ENCODE measurements at regions not wholly inside any gene's neighbourhood (a gene's known extent, or its start where the extent isn't known, plus 50 kb on each side); places are given as distances from the start of the nearest gene placed in this dataset.

- H3K27me3 ChIP-seq: no peaks in the 10 kb centered on the region
- 83 to 84% methylated on average over 1 of the region's 1 CpG for WGBS, 2 donors
- TF ChIP-seq, protein P1, sequence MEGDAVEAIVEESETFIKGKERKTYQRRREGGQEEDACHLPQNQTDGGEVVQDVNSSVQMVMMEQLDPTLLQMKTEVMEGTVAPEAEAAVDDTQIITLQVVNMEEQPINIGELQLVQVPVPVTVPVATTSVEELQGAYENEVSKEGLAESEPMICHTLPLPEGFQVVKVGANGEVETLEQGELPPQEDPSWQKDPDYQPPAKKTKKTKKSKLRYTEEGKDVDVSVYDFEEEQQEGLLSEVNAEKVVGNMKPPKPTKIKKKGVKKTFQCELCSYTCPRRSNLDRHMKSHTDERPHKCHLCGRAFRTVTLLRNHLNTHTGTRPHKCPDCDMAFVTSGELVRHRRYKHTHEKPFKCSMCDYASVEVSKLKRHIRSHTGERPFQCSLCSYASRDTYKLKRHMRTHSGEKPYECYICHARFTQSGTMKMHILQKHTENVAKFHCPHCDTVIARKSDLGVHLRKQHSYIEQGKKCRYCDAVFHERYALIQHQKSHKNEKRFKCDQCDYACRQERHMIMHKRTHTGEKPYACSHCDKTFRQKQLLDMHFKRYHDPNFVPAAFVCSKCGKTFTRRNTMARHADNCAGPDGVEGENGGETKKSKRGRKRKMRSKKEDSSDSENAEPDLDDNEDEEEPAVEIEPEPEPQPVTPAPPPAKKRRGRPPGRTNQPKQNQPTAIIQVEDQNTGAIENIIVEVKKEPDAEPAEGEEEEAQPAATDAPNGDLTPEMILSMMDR (IDR thresholded peaks at IDR 0.05): no peak
- TF ChIP-seq POLR2A (IDR thresholded peaks at IDR 0.05): no peak
- H3K4me3 ChIP-seq: no peak overlapping the region
- no peak overlapping the region for H3K27ac ChIP-seq
- no peaks in the 10 kb centered on the region for H3K4me1 ChIP-seq
- H3K9me3 ChIP-seq: no peaks in the 10 kb centered on the region
- H3K36me3 ChIP-seq (ENCODE audit: low read depth, missing control alignments): no peaks in the 10 kb centered on the region
- DNase-seq: no peak
- intact Hi-C loops (cut with DNase I; ENCODE audit: low total_unique reads): no loop called here
Measured at GRCh38 chr4:74642006-74642405, 152.3 kb downstream of the BTC start.

DNA sequence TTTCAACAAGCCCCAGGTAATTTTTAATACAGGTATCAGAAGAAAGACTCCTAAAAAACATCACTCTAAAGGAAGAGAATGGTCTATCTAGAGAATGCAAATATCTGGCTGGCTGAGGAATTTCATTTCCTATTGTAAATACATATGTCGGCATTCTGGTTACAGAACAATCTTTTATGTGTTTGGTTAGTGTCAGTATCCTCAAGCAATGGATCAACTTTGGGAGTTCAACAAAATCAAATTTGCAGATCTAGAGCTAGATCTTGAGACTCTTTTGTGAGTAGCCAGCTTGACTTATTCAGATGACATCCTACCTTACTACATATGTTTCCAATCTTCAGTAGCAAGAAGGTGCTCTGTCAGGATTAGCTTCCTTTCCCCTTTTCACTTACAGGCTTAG, 145.1 kb downstream of the BTC start:
- WGBS, 2 donors: 95% methylated on average over 1 of the region's 1 CpG
- no peaks in the 10 kb centered on the region for H3K27me3 ChIP-seq
- no peak for DNase-seq
- no peaks in the 10 kb centered on the region for H3K4me1 ChIP-seq
- H3K36me3 ChIP-seq (ENCODE audit: low read depth, missing control alignments): no peaks in the 10 kb centered on the region
- no peak overlapping the region for H3K4me3 ChIP-seq
- TF ChIP-seq POLR2A (IDR thresholded peaks at IDR 0.05): no peak
- TF ChIP-seq, protein P1 (IDR thresholded peaks at IDR 0.05): no peak
- no peak overlapping the region for H3K27ac ChIP-seq
- H3K9me3 ChIP-seq: no peaks in the 10 kb centered on the region
- intact Hi-C loops (cut with DNase I; ENCODE audit: low total_unique reads): no loop called here

DNA sequence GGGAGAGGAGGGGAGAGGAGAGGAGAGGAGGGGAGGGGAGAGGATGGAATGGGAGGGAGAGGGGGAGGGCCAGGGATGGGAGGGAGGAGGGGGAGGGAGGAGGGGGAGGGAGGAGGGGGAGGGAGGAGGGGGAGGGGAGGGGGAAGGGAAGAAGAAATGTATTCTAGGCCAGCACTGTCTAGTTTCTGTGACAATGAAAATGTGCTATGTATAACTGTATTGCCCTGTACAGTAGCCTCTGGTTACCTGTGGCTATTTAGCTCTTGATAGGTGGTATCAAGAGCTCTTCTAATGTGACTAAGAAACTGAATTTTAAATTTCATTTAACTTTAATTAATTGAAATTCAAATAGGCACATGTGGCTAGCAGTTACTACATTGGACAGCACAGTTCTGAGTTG, 143.1 kb downstream of the BTC start:
- Histone ChIP-seq H3K9me3 (no peaks in the 10 kb centered on the region), H3K27ac (no peak overlapping the region), H3K4me1 (no peaks in the 10 kb centered on the region), H3K27me3 (no peaks in the 10 kb centered on the region), H3K36me3 (ENCODE audit: low read depth, missing control alignments) (no peaks in the 10 kb centered on the region), H3K4me3 (no peak overlapping the region)
- no peak for DNase-seq
- no peak for TF ChIP-seq POLR2A (IDR thresholded peaks at IDR 0.05)
- TF ChIP-seq, protein P1 (IDR thresholded peaks at IDR 0.05): no peak
- intact Hi-C loops (cut with DNase I; ENCODE audit: low total_unique reads): no loop called here

- H3K36me3 ChIP-seq (ENCODE audit: low read depth, missing control alignments): no peaks in the 10 kb centered on the region
- H3K27me3 ChIP-seq: no peaks in the 10 kb centered on the region
- no peaks in the 10 kb centered on the region for H3K9me3 ChIP-seq
- no peak for DNase-seq
- 81 to 85% methylated on average over 7 of the region's 7 CpGs for WGBS, 2 donors
- no peak overlapping the region for H3K4me3 ChIP-seq
- intact Hi-C loops (cut with DNase I; ENCODE audit: low total_unique reads): no loop called here
- no peaks in the 10 kb centered on the region for H3K4me1 ChIP-seq
- no peak overlapping the region for H3K27ac ChIP-seq
- no peak for TF ChIP-seq POLR2A (IDR thresholded peaks at IDR 0.05)
- TF ChIP-seq, protein P1 (IDR thresholded peaks at IDR 0.05): no peak
Measured at GRCh38 chr4:74653331-74654229, 140.7 kb downstream of the BTC start.

GRCh38 chr4:74654230-74654681, 140.1 kb downstream of the BTC start:
- H3K36me3 ChIP-seq (ENCODE audit: low read depth, missing control alignments): no peaks in the 10 kb centered on the region
- TF ChIP-seq POLR2A (IDR thresholded peaks at IDR 0.05): no peak
- TF ChIP-seq, protein P1 (IDR thresholded peaks at IDR 0.05): no peak
- H3K4me3 ChIP-seq: no peak overlapping the region
- no peaks in the 10 kb centered on the region for H3K9me3 ChIP-seq
- intact Hi-C loops (cut with DNase I; ENCODE audit: low total_unique reads): no loop called here
- H3K4me1 ChIP-seq: no peaks in the 10 kb centered on the region
- WGBS, 2 donors: 80 to 81% methylated on average over 8 of the region's 8 CpGs
- DNase-seq: no peak
- no peaks in the 10 kb centered on the region for H3K27me3 ChIP-seq
- H3K27ac ChIP-seq: no peak overlapping the region
